HEK293T (cell line): ENCODE measurements at regions not wholly inside any gene's neighbourhood (a gene's known extent, or its start where the extent isn't known, plus 50 kb on each side); places are given as distances from the start of the nearest gene placed in this dataset.

Experiments used
- CTCF ChIA-PET: fragments of 350-600 bp; formaldehyde crosslinking; extraction: SDS; loops from one replicate; lab custom pipeline; 2021; ENCODE audit warnings: antibody characterized with exemption, inconsistent platforms; lab: Yijun Ruan, JAX
- POLR2A ChIA-PET: fragments of 350-600 bp; formaldehyde crosslinking; extraction: SDS; loops from one replicate; lab custom pipeline; 2020; ENCODE audit warnings: antibody characterized with exemption, inconsistent platforms; lab: Yijun Ruan, JAX
- DNase-seq: peaks from one replicate; pipeline ENCODE4 v3.0.0; 2012; ENCODE audit warnings: mixed read lengths; ENCODE audit errors: extremely low spot score
- ARNT ChIP-seq: fragments of 450-650 bp; IDR thresholded peaks from 2 replicates; pipeline ENCODE4 v1.6.1; 2017; ENCODE audit warnings: mild to moderate bottlenecking
- BHLHE40 ChIP-seq: fragments of 450-650 bp; IDR thresholded peaks from 2 replicates; pipeline ENCODE4 v1.6.1; 2016; ENCODE audit warnings: mild to moderate bottlenecking, moderate library complexity, borderline replicate concordance
- CTBP1 ChIP-seq: fragments of 450-650 bp; IDR thresholded peaks from 2 replicates; pipeline ENCODE4 v1.6.1; 2016; ENCODE audit warnings: borderline replicate concordance
- ELF4 ChIP-seq: fragments of 450-650 bp; IDR thresholded peaks from 2 replicates; pipeline ENCODE4 v1.6.1; 2017; ENCODE audit warnings: antibody characterized with exemption
- FOXA1 ChIP-seq: fragments of 450-650 bp; IDR thresholded peaks from 2 replicates; pipeline ENCODE4 v1.6.1; 2016; ENCODE audit warnings: mild to moderate bottlenecking
- FOXK2 ChIP-seq: fragments of 450-650 bp; IDR thresholded peaks from 2 replicates; pipeline ENCODE4 v1.6.1; 2016; ENCODE audit warnings: mild to moderate bottlenecking
- FOXM1 ChIP-seq: fragments of 450-650 bp; IDR thresholded peaks from 2 replicates; pipeline ENCODE4 v1.6.1; 2017; ENCODE audit warnings: mild to moderate bottlenecking, borderline replicate concordance
- HDGF ChIP-seq: fragments of 450-650 bp; IDR thresholded peaks from 2 replicates; pipeline ENCODE4 v1.6.1; 2017; ENCODE audit warnings: antibody characterized with exemption, borderline replicate concordance
- L3MBTL2 ChIP-seq: fragments of 450-650 bp; conservative IDR thresholded peaks from 2 replicates; pipeline ENCODE4 v1.6.1; 2016; ENCODE audit warnings: mild to moderate bottlenecking
- LEF1 ChIP-seq: fragments of 450-650 bp; IDR thresholded peaks from 2 replicates; pipeline ENCODE4 v1.6.1; 2017; ENCODE audit warnings: mild to moderate bottlenecking, borderline replicate concordance
- NFRKB ChIP-seq: fragments of 450-650 bp; IDR thresholded peaks from 2 replicates; pipeline ENCODE4 v1.6.1; 2016; ENCODE audit warnings: mild to moderate bottlenecking, moderate library complexity
- PKNOX1 ChIP-seq: fragments of 450-650 bp; IDR thresholded peaks from 2 replicates; pipeline ENCODE4 v1.6.1; 2016
- SP1 ChIP-seq: fragments of 450-650 bp; IDR thresholded peaks from 2 replicates; pipeline ENCODE4 v1.6.1; 2017
- SUZ12 ChIP-seq: fragments of 450-650 bp; IDR thresholded peaks from 2 replicates; pipeline ENCODE4 v1.6.1; 2016; ENCODE audit warnings: mild to moderate bottlenecking
- TARDBP ChIP-seq: fragments of 450-650 bp; IDR thresholded peaks from 2 replicates; pipeline ENCODE4 v1.6.1; 2016
- ZNF384 ChIP-seq: fragments of 450-650 bp; IDR thresholded peaks from 2 replicates; pipeline ENCODE4 v1.6.1; 2016

- DNase-seq = peak; percentile 13
- POLR2A ChIA-PET = interaction anchor here (0.8 kb wide), 1 partner anchor 10 kb away, joined by 3 read pairs; no protein-coding TSS in a partner anchor
- TF ChIP-seq PKNOX1 (no peak), CTBP1 (no peak)
- CTCF ChIA-PET = no interaction called here
Measured at GRCh38 chr13:33487575-33488243, 202.2 kb upstream of the STARD13 start.

- CTCF ChIA-PET = no interaction called here
Measured at GRCh38 chr13:33489563-33489962, 204.0 kb upstream of the STARD13 start.

GRCh38 chr13:33490461-33491327 lies 205.1 kb upstream of the STARD13 start:
- no peak for TF ChIP-seq SP1
- TF ChIP-seq ZNF384 = no peak
- no peak for TF ChIP-seq ELF4
- no peak for TF ChIP-seq FOXK2
- no peak for TF ChIP-seq LEF1
- no peak for TF ChIP-seq L3MBTL2
- TF ChIP-seq PKNOX1 = no peak
- no peak for TF ChIP-seq FOXM1
- TF ChIP-seq BHLHE40 = no peak
- TF ChIP-seq TARDBP = no peak
- no peak for TF ChIP-seq FOXA1
- TF ChIP-seq CTBP1 = no peak
- DNase-seq = no peak
- CTCF ChIA-PET = no interaction called here
- POLR2A ChIA-PET = no interaction called here

More at GRCh38 chr13:33489563-33489962, 204.0 kb upstream of the STARD13 start:
- no peak for TF ChIP-seq CTBP1
- TF ChIP-seq TARDBP = no peak
- TF ChIP-seq NFRKB = no peak
- TF ChIP-seq ARNT = no peak
- TF ChIP-seq ZNF384 = no peak
- no peak for TF ChIP-seq FOXA1
- TF ChIP-seq FOXK2 = no peak
- no peak for TF ChIP-seq ELF4
- TF ChIP-seq PKNOX1 = no peak
- TF ChIP-seq L3MBTL2 = no peak
- TF ChIP-seq SUZ12 = no peak
- TF ChIP-seq HDGF = no peak
- POLR2A ChIA-PET = no interaction called here
- DNase-seq = no peak

GRCh38 chr13:33493672-33494365 lies 208.3 kb upstream of the STARD13 start:
- ChIA-PET POLR2A (no interaction called here), CTCF (no interaction called here)
- TF ChIP-seq ARNT = no peak
- no peak for TF ChIP-seq ZNF384
- no peak for TF ChIP-seq LEF1
- no peak for TF ChIP-seq BHLHE40
- no peak for DNase-seq

- TF ChIP-seq NFRKB (no peak), SUZ12 (no peak), FOXA1 (no peak), CTBP1 (no peak), FOXK2 (no peak), TARDBP (no peak)
- DNase-seq = no peak
- ChIA-PET POLR2A (no interaction called here), CTCF (no interaction called here)
Measured at GRCh38 chr13:33494596-33495204, 209.1 kb upstream of the STARD13 start.

- DNase-seq = no peak
- CTCF ChIA-PET = no interaction called here
- POLR2A ChIA-PET = no interaction called here
- TF ChIP-seq ELF4 (no peak), TARDBP (no peak), SUZ12 (no peak), FOXA1 (no peak), SP1 (no peak), FOXK2 (no peak), ZNF384 (no peak)
Measured at GRCh38 chr13:33496336-33496735, 210.8 kb upstream of the STARD13 start.
